IMR-90 (cell line): ENCODE measurements at regions not wholly inside any gene's neighbourhood (a gene's known extent, or its start where the extent isn't known, plus 50 kb on each side); places are given as distances from the start of the nearest gene placed in this dataset.
A peak's percentile ranks its signal among the peaks of the same experiment; 100 is the strongest.

Source experiments
- ATAC-seq: fragments of 200-7000 bp; cut with Tn5 transposase; 2 replicates; pipeline ENCODE4 v1.9.1; 2020; ENCODE audit warnings: low read depth, mild to moderate bottlenecking, moderate library complexity
- BruUV-seq: library from RNA; stranded (reverse); fragments of 400-500 nt; replicated peaks from 2 replicates; lab custom pipeline; 2021; lab: Mats Ljungman, UMichigan
- CTCF ChIA-PET: fragments of 300-600 bp; formaldehyde crosslinking; extraction: SDS; loops from one replicate; lab custom pipeline; 2021; ENCODE audit warnings: antibody characterized with exemption; lab: Yijun Ruan, JAX
- POLR2A ChIA-PET: fragments of 300-600 bp; sonication (Branson Sonifier 250); formaldehyde crosslinking; loops from one replicate; lab custom pipeline; 2022; ENCODE audit warnings: antibody characterized with exemption; ENCODE audit not compliant: unreplicated experiment; lab: Charles Lee
- DNase-seq: peaks from one replicate; pipeline ENCODE4 v3.0.0; 2013
- H2AFZ ChIP-seq: replicated peaks from 2 replicates; pipeline ENCODE3; 2013; ENCODE audit warnings: low read length, mild to moderate bottlenecking; ENCODE audit not compliant: poor library complexity
- H2AK5ac ChIP-seq: 2 replicates; pipeline ENCODE4 v1.6.1; 2013; ENCODE audit warnings: low read depth, low read length, inconsistent platforms
- H2AK9ac ChIP-seq: replicated peaks from 2 replicates; pipeline ENCODE3; 2013; ENCODE audit warnings: mild to moderate bottlenecking, low read depth, low read length, moderate library complexity; ENCODE audit not compliant: poor library complexity
- H2BK120ac ChIP-seq: 2 replicates; pipeline ENCODE4 v1.6.1; 2013; ENCODE audit warnings: low read depth, low read length, inconsistent platforms
- H2BK15ac ChIP-seq: 3 replicates; pipeline ENCODE4 v1.6.1; 2013; ENCODE audit warnings: low read depth, low read length, inconsistent platforms
- H2BK20ac ChIP-seq: 2 replicates; pipeline ENCODE4 v1.6.1; 2013; ENCODE audit warnings: low read depth, mild to moderate bottlenecking, inconsistent platforms, low read length, moderate library complexity
- H2BK5ac ChIP-seq: 2 replicates; pipeline ENCODE4 v1.6.1; 2013; ENCODE audit warnings: mild to moderate bottlenecking, low read depth, low read length, inconsistent platforms; ENCODE audit not compliant: poor library complexity, severe bottlenecking
- H3K14ac ChIP-seq: replicated peaks from 2 replicates; pipeline ENCODE4 v1.6.1; 2013; ENCODE audit warnings: low read depth, low read length, inconsistent platforms
- H3K18ac ChIP-seq: 2 replicates; pipeline ENCODE4 v1.6.1; 2013; ENCODE audit warnings: low read depth, low read length, control low read depth
- H3K23ac ChIP-seq: 2 replicates; pipeline ENCODE4 v1.6.1; 2013; ENCODE audit warnings: low read depth, low read length, inconsistent platforms
- H3K27ac ChIP-seq: 2 replicates; pipeline ENCODE4 v1.5.1; 2013; ENCODE audit warnings: mild to moderate bottlenecking, control low read depth, low read length; ENCODE audit not compliant: insufficient read depth
- H3K27me3 ChIP-seq: 2 replicates; pipeline ENCODE4 v1.6.1; 2013; ENCODE audit warnings: low read length; ENCODE audit not compliant: control insufficient read depth, insufficient read depth
- H3K36me3 ChIP-seq: 2 replicates; pipeline ENCODE4 v1.6.1; 2013; ENCODE audit warnings: low read length, mixed read lengths; ENCODE audit not compliant: control insufficient read depth, insufficient read depth
- H3K4ac ChIP-seq: 2 replicates; pipeline ENCODE4 v1.6.1; 2013; ENCODE audit warnings: low read depth, low read length, inconsistent platforms
- H3K4me1 ChIP-seq: 2 replicates; pipeline ENCODE4 v1.6.1; 2013; ENCODE audit warnings: low read length, mixed read lengths; ENCODE audit not compliant: control insufficient read depth, insufficient read depth
- H3K4me2 ChIP-seq: 2 replicates; pipeline ENCODE4 v1.6.1; 2013; ENCODE audit warnings: low read depth, mild to moderate bottlenecking, control low read depth, low read length, moderate library complexity
- H3K4me3 ChIP-seq: 2 replicates; pipeline ENCODE4 v1.5.1; 2013; ENCODE audit warnings: low read depth, mild to moderate bottlenecking, control low read depth, low read length, moderate library complexity; ENCODE audit not compliant: insufficient read depth
- H3K56ac ChIP-seq: 2 replicates; pipeline ENCODE4 v1.6.1; 2013; ENCODE audit warnings: low read length, inconsistent platforms; ENCODE audit not compliant: insufficient read depth; ENCODE audit errors: extremely low read depth
- H3K79me1 ChIP-seq, 2 experiments: 2 replicates each; pipeline ENCODE4 v1.6.1; 2013; ENCODE audit warnings: low read length in 2 of 2, inconsistent platforms in 1 of 2, low read depth in 1 of 2
- H3K9ac ChIP-seq: 2 replicates; pipeline ENCODE4 v1.6.1; 2013; ENCODE audit warnings: low read depth, low read length, control low read depth
- H3K9me1 ChIP-seq: 2 replicates; pipeline ENCODE4 v1.6.1; 2013; ENCODE audit warnings: low read length, inconsistent platforms; ENCODE audit not compliant: insufficient read depth
- H3K9me3 ChIP-seq: 2 replicates; pipeline ENCODE4 v1.6.1; 2013; ENCODE audit warnings: low read length; ENCODE audit not compliant: control insufficient read depth, insufficient read depth
- H4K20me1 ChIP-seq: 2 replicates; pipeline ENCODE4 v1.6.1; 2013; ENCODE audit warnings: low read length, inconsistent platforms; ENCODE audit not compliant: insufficient read depth
- H4K5ac ChIP-seq: 2 replicates; pipeline ENCODE4 v1.6.1; 2013; ENCODE audit warnings: mild to moderate bottlenecking, low read depth, low read length, control low read depth
- H4K8ac ChIP-seq, 2 experiments: 2 replicates each; pipeline ENCODE4 v1.6.1; 2013; ENCODE audit warnings: low read depth in 2 of 2, low read length in 2 of 2, control low read depth in 1 of 2, inconsistent platforms in 1 of 2
- H4K91ac ChIP-seq: 2 replicates; pipeline ENCODE4 v1.6.1; 2013; ENCODE audit warnings: low read depth, low read length, inconsistent platforms; ENCODE audit not compliant: insufficient read depth
- BHLHE40 ChIP-seq: fragments of 150-350 bp; IDR thresholded peaks from 2 replicates; pipeline ENCODE4 v1.6.1; 2016; ENCODE audit warnings: mild to moderate bottlenecking, low read depth, low read length
- CEBPB ChIP-seq: IDR thresholded peaks from 2 replicates; pipeline ENCODE4 v1.6.1; 2012; ENCODE audit warnings: low read depth, low read length, improper control_type of control experiment
- CHD1 ChIP-seq: IDR thresholded peaks from 2 replicates; pipeline ENCODE4 v1.6.1; 2012; ENCODE audit warnings: low read depth, low read length, improper control_type of control experiment
- CTCF ChIP-seq: conservative IDR thresholded peaks from 2 replicates; pipeline ENCODE4 v1.5.1; 2012; ENCODE audit warnings: mild to moderate bottlenecking, low read depth, low read length, improper control_type of control experiment
- ELK1 ChIP-seq: fragments of 150-350 bp; IDR thresholded peaks from 2 replicates; pipeline ENCODE4 v1.6.1; 2016; ENCODE audit warnings: low read depth, mild to moderate bottlenecking, low read length, moderate library complexity, borderline replicate concordance
- FOS ChIP-seq: fragments of 150-350 bp; IDR thresholded peaks from 2 replicates; pipeline ENCODE4 v1.6.1; 2016; ENCODE audit warnings: low read depth, low read length
- MXI1 ChIP-seq: IDR thresholded peaks from 2 replicates; pipeline ENCODE4 v1.6.1; 2012; ENCODE audit warnings: low read depth, mild to moderate bottlenecking, low read length, moderate library complexity, borderline replicate concordance
- NFE2L2 ChIP-seq: fragments of 150-350 bp; IDR thresholded peaks from 2 replicates; pipeline ENCODE4 v1.6.1; 2016; ENCODE audit warnings: low read depth, mild to moderate bottlenecking, low read length
- POLR2A ChIP-seq: IDR thresholded peaks from 2 replicates; pipeline ENCODE4 v1.6.1; 2012; ENCODE audit warnings: mild to moderate bottlenecking, low read depth, low read length
- RAD21 ChIP-seq: IDR thresholded peaks from 2 replicates; pipeline ENCODE4 v1.6.1; 2012; ENCODE audit warnings: low read length, improper control_type of control experiment
- RCOR1 ChIP-seq: IDR thresholded peaks from 2 replicates; pipeline ENCODE4 v1.6.1; 2012; ENCODE audit warnings: mild to moderate bottlenecking, low read length, improper control_type of control experiment; ENCODE audit not compliant: insufficient replicate concordance
- RFX5 ChIP-seq: IDR thresholded peaks from 2 replicates; pipeline ENCODE4 v1.8.0; 2012; ENCODE audit warnings: low read depth, mild to moderate bottlenecking, low read length, moderate library complexity
- SMC3 ChIP-seq: fragments of 150-350 bp; IDR thresholded peaks from 2 replicates; pipeline ENCODE4 v1.6.1; 2016; ENCODE audit warnings: low read depth, mild to moderate bottlenecking, antibody characterized with exemption, low read length, moderate library complexity
- WGBS, 2 experiments: methylation state at CpG; one replicate each; pipeline versions ENCODE4 v1.1.5 to v1.1.7; 2013; ENCODE audit warnings: missing lambda C conversion rate in 2 of 2; ENCODE audit not compliant: insufficient read length in 1 of 2; ENCODE audit errors: extremely low coverage in 2 of 2; 5-methylcytosine and 5-hydroxymethylcytosine counted together
- dilution Hi-C: fragments of 300-500 bp; cut with HindIII; formaldehyde crosslinking; loops from one replicate; pipeline ENCODE4 v1.14.3; 2018; ENCODE audit warnings: low sequenced_read_pairs; ENCODE audit not compliant: unreplicated experiment
- in situ Hi-C: fragments of 300-500 bp; cut with MboI; formaldehyde crosslinking; loops from 3 replicates; pipeline ENCODE4 v1.14.3; 2019; ENCODE audit warnings: low sequenced_read_pairs, inconsistent platforms, mixed read lengths
- intact Hi-C: fragments of 100-400 bp; cut with micrococcal nuclease; formaldehyde crosslinking; loops from 2 replicates; pipeline ENCODE4 v1.10.0; 2022
- TF ChIP-seq, protein P1 (sequence below): fragments of 150-350 bp; IDR thresholded peaks from 2 replicates; pipeline ENCODE4 v1.6.1; 2017; ENCODE audit warnings: mild to moderate bottlenecking, antibody characterized with exemption, low read length, low read depth

DNA sequence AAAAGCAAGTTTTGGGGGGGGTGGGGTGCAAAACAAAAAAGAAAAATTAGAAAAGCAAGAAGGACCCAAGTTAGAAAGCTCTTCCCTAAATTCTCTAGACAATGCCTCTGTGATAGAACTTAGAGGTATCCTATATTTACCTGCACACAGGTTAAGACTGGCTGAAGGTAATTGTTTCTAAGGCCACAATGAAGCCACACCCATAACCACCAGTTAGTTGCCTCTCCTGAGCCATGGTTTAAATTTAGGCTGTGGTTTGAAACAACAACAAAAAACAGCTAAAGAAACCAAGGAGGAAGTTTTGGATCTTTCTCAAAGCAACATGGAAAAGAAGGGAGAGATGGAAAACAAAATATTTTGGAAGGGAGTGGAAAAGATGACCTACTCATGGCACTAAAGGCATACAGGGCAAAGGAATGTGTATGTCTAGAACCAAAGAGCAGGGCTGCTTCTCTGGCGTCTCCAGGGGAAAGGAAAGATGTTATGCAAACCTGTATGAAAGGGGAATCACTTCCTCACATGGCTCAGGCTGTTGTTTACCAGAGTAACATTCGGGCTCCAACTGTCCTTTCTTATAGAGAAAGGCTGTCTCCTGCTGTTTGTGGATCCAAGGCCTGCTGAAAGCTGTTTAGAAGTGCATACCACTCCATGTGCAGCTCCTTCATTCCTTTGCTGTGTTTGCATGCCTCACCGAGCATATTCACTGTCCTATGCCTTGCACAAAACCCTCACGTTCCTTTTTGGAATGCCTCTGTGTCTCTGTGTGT is 408.9 kb upstream of the MPDZ start:
- no peaks in the 10 kb centered on the region for H3K9me3 ChIP-seq
- in situ Hi-C loops: no loop called here
- H3K4me2 ChIP-seq: no peak overlapping the region
- ChIA-PET CTCF (no interaction called here), POLR2A (no interaction called here)
- H4K20me1 ChIP-seq: no peaks in the 10 kb centered on the region
- H2BK15ac ChIP-seq: no peak overlapping the region
- no peak overlapping the region for H3K14ac ChIP-seq
- H2AK9ac ChIP-seq: no peak overlapping the region
- no peak overlapping the region for H3K4ac ChIP-seq
- no peak overlapping the region for H4K5ac ChIP-seq
- DNase-seq (no peak), ATAC-seq (peak; percentile 24; the same call in 1 of the 2 replicates)
- dilution Hi-C loops: no loop called here
- no peaks in the 10 kb centered on the region for H3K79me1 ChIP-seq
- no peak overlapping the region for H2BK120ac ChIP-seq
- 60% methylated on average over 1 of the region's 4 CpGs; no CpG with 5 or more reads in 1 of the 2 experiments for WGBS, 2 experiments
- H3K23ac ChIP-seq: no peak overlapping the region
- no TSS peak for BruUV-seq
- no peak overlapping the region for H3K9ac ChIP-seq
- no peak overlapping the region for H3K27ac ChIP-seq
- no peak overlapping the region for H3K4me3 ChIP-seq
- no peaks in the 10 kb centered on the region for H3K9me1 ChIP-seq
- H2BK20ac ChIP-seq: no peak overlapping the region
- H3K4me1 ChIP-seq: no peaks in the 10 kb centered on the region
- no peak overlapping the region for H4K91ac ChIP-seq
- no peaks in the 10 kb centered on the region for H3K36me3 ChIP-seq
- TF ChIP-seq RFX5: no peak
- no peak for TF ChIP-seq NFE2L2
- TF ChIP-seq POLR2A: no peak
- no peak for TF ChIP-seq CEBPB
- TF ChIP-seq RAD21: no peak
- no peak for TF ChIP-seq RCOR1
- no peak for TF ChIP-seq CHD1
- TF ChIP-seq, protein P1, sequence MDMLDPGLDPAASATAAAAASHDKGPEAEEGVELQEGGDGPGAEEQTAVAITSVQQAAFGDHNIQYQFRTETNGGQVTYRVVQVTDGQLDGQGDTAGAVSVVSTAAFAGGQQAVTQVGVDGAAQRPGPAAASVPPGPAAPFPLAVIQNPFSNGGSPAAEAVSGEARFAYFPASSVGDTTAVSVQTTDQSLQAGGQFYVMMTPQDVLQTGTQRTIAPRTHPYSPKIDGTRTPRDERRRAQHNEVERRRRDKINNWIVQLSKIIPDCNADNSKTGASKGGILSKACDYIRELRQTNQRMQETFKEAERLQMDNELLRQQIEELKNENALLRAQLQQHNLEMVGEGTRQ: no peak
- no peak for TF ChIP-seq MXI1
- no peak for TF ChIP-seq SMC3
- no peak for TF ChIP-seq BHLHE40
- TF ChIP-seq FOS: no peak
- no peak for TF ChIP-seq CTCF
- TF ChIP-seq ELK1: no peak
- no peak overlapping the region for H3K56ac ChIP-seq
- H2AK5ac ChIP-seq: no peak overlapping the region
- no peaks in the 10 kb centered on the region for H3K27me3 ChIP-seq
- H3K18ac ChIP-seq: no peak overlapping the region
- intact Hi-C loops: no loop called here
- H2AFZ ChIP-seq: no peak overlapping the region
- H4K8ac ChIP-seq: no peak overlapping the region
- no peak overlapping the region for H2BK5ac ChIP-seq
